Activated CD8-positive, alpha-beta memory T cell treated with anti-CD3 and anti-CD28 coated beads for 48 hours (primary cell): ENCODE measurements at regions not wholly inside any gene's neighbourhood (a gene's known extent, or its start where the extent isn't known, plus 50 kb on each side); places are given as distances from the start of the nearest gene placed in this dataset.
"Not testable (repeated sequence)": the region's sequence is repeated elsewhere in the genome, so short reads cannot be mapped to it uniquely, and the experiment has no call there.

ENCODE experiments used
- DNase-seq, 3 experiments: peaks; one replicate each; pipeline ENCODE4 v3.0.0-alpha.2; 2020; ENCODE audit warnings: low read depth in 2 of 3, low spot score in 2 of 3

DNA sequence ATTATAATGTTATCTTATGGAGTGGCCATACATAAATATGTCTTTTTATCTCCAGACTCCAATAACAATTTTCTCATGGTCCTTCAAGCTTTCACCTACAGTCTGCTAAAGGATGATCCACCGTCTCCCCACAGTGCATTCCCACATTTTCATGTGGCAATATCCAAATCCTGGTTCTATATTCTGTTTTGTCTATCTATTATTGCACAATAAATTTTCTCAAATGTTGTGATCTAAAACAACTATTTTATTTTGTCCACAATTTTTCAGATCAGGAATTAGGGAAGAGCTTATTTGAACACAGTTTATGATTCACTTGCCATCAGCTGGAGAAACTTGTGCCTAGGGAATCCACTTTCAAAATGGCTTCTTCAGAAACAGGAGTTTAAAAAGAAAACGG is 614.4 kb upstream of the TMEFF2 start:
- DNase-seq = no peak

DNA sequence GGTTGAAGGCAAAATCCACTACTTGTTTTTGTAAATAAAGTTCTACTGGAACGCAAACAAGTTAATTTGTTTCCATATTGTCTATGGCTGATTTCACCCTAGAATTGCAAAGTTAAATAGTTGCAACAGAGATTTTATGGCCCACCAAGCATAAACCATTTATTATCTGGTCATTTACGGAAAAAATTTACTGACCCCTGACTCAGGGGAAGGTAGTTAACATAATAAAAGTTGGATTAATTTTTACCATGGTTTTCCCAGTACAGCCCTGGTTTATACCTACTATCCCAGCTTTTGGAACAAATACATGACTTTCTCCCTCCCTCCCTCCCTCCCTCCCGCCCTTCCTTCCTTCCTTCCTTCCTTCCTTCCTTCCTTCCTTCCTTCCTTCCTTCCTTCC is 588.9 kb upstream of the TMEFF2 start:
- DNase-seq = no peak

GRCh38 chr2:192775459-192776262 is 580.9 kb upstream of the TMEFF2 start:
- no peak for DNase-seq

DNA sequence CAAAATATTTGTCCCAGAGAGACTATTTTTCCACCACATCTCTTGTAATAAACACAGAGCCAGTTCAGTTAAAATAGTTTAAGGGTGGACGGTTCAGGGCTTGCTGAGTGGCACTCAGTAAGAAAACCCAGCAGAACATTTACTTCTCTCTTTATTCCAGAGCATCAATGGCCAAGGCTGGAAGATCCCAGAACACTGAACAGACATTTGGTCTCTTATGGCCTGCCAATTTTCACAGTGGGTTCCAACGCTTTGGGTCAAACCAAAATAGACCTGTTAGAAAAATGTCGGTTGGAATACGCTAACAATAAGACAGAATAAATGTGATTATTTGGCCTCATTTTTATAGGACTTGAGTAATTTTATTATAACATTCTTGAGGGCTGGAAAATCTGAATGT is 580.3 kb upstream of the TMEFF2 start:
- DNase-seq = no peak

DNA sequence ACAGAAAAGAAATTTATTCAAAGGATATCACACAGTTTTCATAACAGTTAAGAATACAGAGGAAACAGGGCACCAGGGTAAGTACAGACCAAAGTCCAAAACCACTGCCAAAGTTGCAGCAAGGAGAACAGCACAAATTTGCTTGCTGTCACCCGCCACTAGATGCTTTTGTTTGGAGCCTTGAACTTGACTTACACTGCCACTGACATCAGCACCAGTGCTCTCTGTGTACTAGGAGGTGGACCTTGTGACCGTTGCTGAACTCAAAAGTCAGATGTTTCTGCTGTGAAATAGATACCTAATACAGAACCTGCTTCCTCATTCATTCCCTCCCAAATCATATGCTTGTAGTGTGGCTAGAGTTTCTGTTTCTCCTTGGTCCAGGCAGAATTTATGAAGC is 578.3 kb upstream of the TMEFF2 start:
- DNase-seq = no peak

- no peak for DNase-seq
These were observed 555.0 kb upstream of the TMEFF2 start for GRCh38 chr2:192749611-192750200.

- no peak for DNase-seq
These were observed 547.2 kb upstream of the TMEFF2 start for GRCh38 chr2:192741889-192742288.

- no peak for DNase-seq
These were observed 540.7 kb upstream of the TMEFF2 start for GRCh38 chr2:192735447-192735846.

DNA sequence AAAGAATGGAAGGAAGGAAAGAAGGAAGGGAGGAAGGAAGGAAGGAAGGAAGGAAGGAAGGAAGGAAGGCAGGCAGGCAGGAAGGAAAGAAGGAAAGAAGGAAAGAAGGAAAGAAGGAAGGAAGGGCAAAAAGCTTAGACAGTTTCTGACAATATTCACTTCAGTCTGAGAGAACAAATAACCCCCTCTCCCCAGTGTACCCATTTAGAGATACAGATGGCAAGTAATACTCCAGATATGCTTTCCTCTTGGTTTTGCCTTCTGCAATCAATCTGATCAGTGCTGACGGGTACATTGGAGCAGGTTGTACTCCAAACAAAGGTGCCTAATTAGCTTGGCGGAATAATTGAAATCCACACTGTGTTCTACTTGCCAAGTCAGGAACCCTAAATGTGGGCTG is 534.6 kb upstream of the TMEFF2 start:
- no peak for DNase-seq

GRCh38 chr2:192725991-192726390 is 531.3 kb upstream of the TMEFF2 start:
- DNase-seq = no peak

DNA sequence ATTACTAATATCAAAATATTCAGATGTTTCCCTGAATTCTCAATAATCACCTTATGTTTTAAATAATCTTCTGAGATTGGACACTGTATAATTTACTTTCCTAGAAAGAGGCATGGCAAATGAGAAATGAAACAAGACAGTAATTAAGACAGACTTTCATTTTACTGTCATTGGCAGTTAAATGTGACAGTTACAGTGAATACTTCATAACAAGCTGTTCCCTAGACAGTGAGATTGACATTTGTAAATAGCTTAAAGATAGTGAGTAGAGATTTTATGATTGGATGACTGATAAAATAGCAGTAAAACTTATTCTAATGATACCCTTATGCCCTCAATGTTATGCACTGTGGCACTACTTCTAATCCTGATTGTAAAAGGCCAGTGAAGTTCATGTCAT is 524.9 kb upstream of the TMEFF2 start:
- DNase-seq = no peak

DNA sequence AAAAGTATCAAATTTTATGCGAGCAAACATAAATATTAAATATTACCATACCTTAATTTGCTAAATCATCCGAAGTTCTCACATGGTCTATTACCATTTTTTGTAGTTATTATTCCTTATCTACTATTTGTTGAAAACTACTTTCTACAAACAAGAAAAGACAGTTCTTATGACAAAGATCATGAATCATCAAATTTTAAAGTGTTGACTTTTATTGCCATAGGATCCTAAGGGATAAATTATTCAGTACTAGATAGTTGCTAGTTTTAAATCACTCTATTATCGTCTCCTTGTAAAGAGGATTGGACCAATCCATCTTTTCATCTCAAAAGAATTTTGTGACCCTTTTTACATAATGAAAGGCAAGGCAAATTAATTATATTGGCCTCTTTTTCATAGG is 523.6 kb upstream of the TMEFF2 start:
- DNase-seq = no peak

DNA sequence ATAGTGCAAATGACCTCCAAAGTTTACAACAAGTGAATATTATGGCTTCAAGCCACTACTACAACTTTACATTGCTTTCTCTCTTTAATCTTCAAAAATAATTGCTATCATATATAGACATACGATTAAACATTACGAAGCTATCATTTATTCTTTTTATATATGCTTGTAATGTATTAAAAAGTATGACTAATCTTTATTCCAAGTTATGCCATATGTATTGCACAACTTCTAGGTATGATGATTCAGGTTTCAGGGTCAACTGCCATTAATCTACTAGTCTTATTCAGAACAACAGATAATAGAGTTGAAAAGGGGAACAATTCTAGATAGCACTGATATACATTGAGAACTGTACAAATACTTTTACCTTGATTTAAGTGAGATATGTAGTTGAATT is 506.2 kb upstream of the TMEFF2 start:
- DNase-seq = no peak

DNA sequence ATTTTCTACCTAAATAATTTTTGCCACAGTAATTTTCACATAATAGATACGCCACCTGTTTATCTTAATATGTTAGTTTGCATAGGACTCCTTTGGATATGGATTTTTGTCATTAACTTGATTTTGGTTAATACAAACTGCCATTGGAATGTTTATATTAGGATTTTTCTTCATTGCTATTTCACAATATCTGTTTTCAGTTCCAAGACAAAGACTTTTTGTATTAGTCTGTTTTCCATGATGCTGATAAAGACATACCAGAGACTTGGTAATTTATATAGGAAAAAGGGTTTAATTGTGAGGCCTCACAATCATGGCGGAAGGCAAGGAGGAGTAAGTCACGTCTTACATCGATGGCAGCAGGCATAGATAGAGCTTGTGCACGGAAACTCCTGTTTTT is 503.1 kb upstream of the TMEFF2 start:
- DNase-seq = no peak

DNA sequence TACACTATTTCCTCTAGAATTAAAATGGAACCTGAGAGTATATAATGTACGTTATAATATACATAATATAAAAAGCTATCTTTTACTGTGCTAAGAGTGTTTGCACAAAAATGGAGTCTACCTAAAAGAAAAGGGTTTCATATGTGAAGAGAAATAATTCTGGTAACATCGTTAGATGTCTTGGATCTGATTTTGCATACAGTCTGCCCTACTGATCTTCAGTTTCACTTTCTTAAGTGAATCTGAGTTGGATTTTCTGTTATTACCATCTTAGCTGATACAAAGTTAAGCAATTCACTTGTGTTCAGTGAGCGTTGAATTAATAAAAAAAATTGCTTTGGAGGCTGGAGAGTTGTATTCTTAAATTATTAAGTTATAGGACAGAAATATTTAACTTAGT is 502.1 kb upstream of the TMEFF2 start:
- no peak for DNase-seq

- DNase-seq = no peak
These were observed 492.3 kb upstream of the TMEFF2 start for GRCh38 chr2:192687015-192687414.

DNA sequence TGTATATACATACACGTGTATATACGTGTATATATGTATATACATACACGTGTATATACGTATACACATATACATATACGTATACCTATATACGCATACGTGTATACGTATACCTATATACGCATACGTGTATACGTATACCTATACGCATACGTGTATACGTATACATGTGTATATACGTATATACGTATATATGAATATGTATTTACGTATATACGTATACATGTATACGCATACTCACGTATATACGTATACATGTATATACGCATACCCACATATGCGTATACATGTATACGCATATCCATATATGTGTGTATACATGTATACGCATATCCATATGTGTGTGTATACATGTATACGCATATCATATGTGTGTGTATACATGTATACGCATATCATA is 487.8 kb upstream of the TMEFF2 start:
- not testable (repeated sequence) for DNase-seq

DNA sequence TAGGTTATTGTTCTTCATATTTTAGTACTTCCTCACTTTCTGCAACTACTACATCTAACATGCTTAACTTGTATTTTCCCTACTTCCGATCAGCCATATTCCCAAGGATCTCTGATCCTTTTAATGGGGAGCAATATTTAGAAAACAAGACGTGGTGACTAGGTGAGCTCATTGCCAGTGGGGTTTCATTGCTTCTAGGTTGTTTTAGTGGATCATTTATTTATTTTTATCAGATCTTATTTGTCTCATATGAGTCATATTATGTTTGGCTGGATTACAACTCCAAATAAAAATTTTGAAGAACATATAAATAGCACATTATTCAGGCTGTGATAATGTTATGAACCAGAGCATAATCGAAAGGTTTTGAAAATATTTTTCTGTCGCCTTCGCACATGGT is 480.9 kb upstream of the TMEFF2 start:
- no peak for DNase-seq

DNA sequence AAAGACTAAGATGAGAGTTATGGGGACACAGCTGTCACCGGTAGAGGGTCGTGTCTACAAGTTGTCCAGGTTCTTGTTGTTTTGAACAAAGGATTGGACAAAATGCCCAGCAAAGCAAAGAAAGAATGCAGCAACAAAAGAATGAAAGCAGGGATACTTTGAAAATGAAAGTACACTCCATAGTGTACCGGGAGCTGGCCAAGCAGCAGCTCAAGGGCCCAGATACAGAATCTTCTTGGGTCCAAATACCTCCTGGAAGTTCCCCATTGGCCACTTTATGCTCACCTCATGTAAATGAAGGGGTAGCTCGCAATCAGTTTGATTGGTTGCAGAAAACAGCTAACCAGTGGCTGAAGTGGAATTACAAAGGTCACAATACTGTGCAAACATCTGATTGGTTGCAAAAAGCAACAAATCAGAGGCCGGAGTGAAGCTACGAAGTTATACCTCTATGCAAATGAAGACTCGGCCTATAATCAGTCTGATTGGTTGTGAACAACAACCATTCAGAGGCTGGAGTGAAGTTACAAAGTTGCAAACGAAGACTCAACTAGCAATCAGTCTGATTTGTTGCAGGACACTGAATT is 474.9 kb upstream of the TMEFF2 start:
- DNase-seq = no peak

DNA sequence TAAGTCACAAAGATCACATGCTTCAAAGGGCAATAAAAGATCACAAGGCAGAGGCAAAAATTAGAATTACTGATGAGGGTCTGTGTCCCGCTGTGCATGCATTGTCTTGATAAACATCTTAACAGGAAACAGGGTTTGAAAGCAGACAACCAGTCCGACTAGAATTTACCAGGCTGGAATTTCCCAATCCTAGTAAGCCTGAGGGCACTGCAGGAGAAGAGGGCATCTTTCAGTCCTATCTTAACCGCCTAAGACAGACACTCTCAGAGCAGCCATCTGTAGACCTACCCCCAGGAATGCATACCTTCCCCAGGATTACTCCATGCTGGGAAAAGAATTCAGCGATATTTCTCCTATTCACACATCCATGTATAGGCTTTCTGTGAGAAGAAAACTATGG is 465.8 kb upstream of the TMEFF2 start:
- DNase-seq = not testable (repeated sequence)

DNA sequence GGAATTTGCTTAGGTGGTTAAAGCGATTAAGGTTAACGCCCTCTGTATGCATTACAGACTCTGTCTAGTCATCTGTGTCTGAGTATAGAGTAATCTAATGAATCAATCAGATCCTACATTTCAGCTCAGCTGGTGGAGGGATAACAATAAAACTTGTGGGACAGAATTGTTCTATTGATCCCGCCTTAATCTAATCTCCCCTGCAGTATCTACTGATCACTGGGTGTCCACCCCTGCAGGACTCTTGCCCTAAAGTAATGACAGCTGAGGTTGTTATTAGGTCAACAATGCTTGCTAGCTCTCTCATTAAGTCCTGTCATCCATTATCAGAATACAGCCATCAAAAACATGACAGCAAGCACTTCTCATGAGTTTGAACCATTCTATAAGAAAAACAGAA is 462.6 kb upstream of the TMEFF2 start:
- no peak for DNase-seq

GRCh38 chr2:192655916-192656315 is 461.2 kb upstream of the TMEFF2 start:
- DNase-seq = no peak
